Kidney tubule cell (primary cell): ENCODE measurements at regions not wholly inside any gene's neighbourhood (a gene's known extent, or its start where the extent isn't known, plus 50 kb on each side); places are given as distances from the start of the nearest gene placed in this dataset.
A peak's percentile ranks its signal among the peaks of the same experiment; 100 is the strongest.

Source experiments
- DNase-seq: peaks from one replicate; pipeline ENCODE4 v3.0.0-alpha.2; 2018; ENCODE audit warnings: low spot score

GRCh38 chr4:1463088-1463926 lies 57.1 kb upstream of the NKX1-1 start:
- DNase-seq, result peak; percentile 19

- no peak for DNase-seq
Measured at GRCh38 chr4:1462768-1463075, 56.5 kb upstream of the NKX1-1 start.

- DNase-seq, result no peak
Measured at GRCh38 chr4:1462009-1462767, 55.9 kb upstream of the NKX1-1 start.

GRCh38 chr4:1460967-1461868 lies 55.0 kb upstream of the NKX1-1 start:
- no peak for DNase-seq

- no peak for DNase-seq
Measured at GRCh38 chr4:1459722-1460511, 53.7 kb upstream of the NKX1-1 start.

- DNase-seq, result no peak
Measured at GRCh38 chr4:1459081-1459721, 53.0 kb upstream of the NKX1-1 start.

GRCh38 chr4:1458581-1458980 lies 52.3 kb upstream of the NKX1-1 start:
- no peak for DNase-seq
